Epithelial cell of esophagus (primary cell): ENCODE measurements at regions not wholly inside any gene's neighbourhood (a gene's known extent, or its start where the extent isn't known, plus 50 kb on each side); places are given as distances from the start of the nearest gene placed in this dataset.

ENCODE experiments used
- DNase-seq: peaks from one replicate; pipeline ENCODE4 v3.0.0; 2010; ENCODE audit warnings: low read depth
- H3K4me3 ChIP-seq: 2 replicates; pipeline ENCODE4 v1.5.1; 2011; ENCODE audit warnings: mild to moderate bottlenecking, low read length, control low read depth
- TF ChIP-seq, protein P1 (sequence below): IDR thresholded peaks from 2 replicates; pipeline ENCODE4 v1.5.1; 2011; ENCODE audit warnings: low read depth, mild to moderate bottlenecking, low read length, control low read depth, inconsistent platforms; ENCODE audit not compliant: insufficient read depth; ENCODE audit errors: missing control alignments

DNA sequence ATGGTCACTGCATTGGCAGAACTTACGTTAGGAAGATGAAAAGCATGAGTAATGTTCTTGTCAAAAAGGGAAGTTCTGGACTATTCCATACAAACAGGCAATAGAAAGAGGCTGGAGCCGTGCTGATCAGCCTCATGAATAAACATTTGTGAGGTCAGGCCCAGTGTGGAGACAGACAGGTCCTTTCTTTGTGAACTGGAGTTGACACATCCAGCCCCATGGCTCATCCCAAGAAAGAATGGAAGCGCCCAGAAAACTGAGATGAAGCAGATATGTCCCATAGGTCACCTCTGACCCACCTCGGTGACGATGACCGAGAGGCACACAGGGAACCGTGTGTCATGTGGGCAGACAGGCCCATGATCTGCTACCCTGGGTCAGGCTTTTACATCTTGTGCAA is 276.0 kb upstream of the SGK1 start:
- TF ChIP-seq, protein P1, sequence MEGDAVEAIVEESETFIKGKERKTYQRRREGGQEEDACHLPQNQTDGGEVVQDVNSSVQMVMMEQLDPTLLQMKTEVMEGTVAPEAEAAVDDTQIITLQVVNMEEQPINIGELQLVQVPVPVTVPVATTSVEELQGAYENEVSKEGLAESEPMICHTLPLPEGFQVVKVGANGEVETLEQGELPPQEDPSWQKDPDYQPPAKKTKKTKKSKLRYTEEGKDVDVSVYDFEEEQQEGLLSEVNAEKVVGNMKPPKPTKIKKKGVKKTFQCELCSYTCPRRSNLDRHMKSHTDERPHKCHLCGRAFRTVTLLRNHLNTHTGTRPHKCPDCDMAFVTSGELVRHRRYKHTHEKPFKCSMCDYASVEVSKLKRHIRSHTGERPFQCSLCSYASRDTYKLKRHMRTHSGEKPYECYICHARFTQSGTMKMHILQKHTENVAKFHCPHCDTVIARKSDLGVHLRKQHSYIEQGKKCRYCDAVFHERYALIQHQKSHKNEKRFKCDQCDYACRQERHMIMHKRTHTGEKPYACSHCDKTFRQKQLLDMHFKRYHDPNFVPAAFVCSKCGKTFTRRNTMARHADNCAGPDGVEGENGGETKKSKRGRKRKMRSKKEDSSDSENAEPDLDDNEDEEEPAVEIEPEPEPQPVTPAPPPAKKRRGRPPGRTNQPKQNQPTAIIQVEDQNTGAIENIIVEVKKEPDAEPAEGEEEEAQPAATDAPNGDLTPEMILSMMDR = no peak
- H3K4me3 ChIP-seq = no peak overlapping the region
- DNase-seq = peak; percentile 53

DNA sequence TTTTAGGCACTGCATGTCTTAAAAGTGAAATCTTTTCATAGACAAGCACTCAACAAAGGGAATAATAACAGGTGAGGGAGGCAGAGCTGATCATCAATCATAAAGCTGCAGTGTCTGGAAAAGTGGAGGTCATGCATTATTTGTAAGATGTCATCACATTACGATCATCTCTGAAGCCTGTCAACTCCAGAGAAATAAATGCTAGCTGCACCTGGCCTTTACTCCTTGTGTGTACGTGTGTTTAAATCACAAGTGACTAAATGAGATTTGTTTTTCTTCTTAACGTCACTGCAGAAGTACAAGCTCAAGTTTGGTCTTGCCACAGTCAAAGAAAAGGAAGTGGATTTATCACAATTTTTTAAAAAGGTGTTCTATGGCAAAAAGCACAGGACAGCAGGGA is 275.5 kb upstream of the SGK1 start:
- TF ChIP-seq, protein P1 = no peak
- H3K4me3 ChIP-seq = no peak overlapping the region
- peak; percentile 48 for DNase-seq

DNA sequence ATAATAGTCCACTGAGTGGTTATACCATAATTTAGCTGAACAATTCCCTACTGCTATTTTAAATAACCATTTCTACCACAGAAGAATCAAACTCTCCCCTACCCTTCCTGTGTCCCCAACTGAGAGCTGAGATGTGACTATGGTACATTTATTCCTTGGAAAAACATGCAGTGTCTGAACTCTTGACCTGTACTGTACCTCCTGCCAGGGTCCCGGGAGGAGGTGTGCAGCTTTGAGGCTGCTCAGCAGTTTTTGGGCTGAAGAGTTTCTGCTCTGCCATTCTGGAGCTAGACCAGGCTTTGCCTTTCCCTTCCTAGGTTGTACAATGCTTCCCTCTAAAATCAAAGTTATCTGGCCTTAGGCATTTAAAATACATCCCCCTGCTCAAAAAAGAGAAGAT is 275.1 kb upstream of the SGK1 start:
- no peak for DNase-seq
- H3K4me3 ChIP-seq = no peak overlapping the region
- TF ChIP-seq, protein P1 = no peak

DNA sequence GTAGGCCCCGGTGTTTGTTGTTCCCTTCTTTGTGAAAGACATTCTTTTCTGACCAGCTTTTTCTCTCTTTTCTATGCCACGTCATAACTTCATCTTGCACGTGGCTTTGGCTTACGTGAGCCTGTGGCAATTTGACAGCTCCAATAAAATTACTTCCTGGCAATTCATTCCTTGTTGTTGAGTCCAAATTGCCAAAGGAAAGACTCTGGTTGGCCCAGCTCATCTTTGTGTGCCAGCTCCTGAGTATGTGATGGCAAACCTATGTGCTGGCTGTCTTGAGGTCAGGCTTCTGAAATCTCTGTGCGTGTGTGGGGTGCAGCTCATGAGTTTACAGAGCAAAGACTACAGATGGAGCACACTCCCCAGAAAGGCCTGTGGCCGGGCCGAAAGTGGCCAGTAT is 272.5 kb upstream of the SGK1 start:
- no peak overlapping the region for H3K4me3 ChIP-seq
- TF ChIP-seq, protein P1 = no peak
- peak; percentile 13 for DNase-seq

DNA sequence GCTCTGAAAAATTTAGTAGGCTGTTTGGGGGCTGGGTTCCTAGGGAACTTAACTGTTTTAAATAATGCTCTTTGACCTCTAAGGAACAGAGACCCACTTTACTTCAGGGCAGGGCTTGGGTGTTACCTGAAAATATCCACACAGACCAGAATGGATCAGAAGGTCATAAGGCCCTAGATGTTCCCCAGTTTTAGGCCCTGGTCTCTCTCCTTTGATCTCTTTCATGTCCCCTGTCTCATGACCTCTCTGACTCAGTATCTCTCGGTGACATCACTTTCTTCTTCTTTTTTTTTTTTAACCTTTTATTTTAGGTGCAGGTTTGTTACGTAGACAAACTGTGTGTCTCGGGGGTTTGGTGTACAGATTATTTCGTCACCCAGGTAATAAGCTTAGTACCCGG is 272.1 kb upstream of the SGK1 start:
- no peak for DNase-seq
- H3K4me3 ChIP-seq = no peak overlapping the region
- TF ChIP-seq, protein P1 = no peak

DNA sequence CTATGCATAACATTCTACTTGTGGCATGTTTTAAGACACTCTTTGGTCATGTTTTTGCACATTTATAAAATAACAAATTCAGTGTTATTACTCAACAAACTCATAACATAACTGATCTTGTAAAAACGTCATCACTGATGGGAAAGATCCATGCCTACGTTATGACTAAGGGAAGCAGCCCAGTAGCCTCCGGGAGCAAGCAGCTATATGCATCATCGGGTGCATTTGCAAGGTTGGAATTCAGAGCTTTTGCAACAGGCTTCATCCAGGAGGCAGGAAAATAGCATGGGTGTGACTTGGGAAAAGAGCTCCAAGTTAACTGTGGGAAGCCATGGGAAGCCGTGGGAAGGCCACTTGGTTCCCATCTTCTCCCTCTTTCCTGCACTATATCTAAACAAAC is 271.6 kb upstream of the SGK1 start:
- DNase-seq = peak; percentile 98
- H3K4me3 ChIP-seq = no peak overlapping the region
- TF ChIP-seq, protein P1 = no peak

DNA sequence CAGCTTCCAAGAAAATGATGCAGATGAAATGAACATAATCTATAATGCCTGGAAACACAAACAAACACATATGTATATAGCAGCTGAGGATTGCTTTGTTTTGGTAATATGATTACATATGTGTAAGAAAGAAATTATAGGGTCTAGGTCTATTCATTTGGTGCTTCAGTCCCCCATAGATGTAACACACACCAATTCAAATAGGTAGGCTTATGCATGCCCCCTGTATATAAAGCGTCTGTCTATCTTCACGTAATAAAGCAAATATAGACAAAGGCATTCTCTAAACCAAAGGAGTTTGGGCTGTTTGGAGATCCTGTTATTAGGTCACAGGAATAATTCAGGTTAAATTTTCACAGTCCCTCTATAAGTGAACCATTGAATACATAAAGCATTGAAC is 270.4 kb upstream of the SGK1 start:
- TF ChIP-seq, protein P1 = no peak
- no peak overlapping the region for H3K4me3 ChIP-seq

More for the DNA sequence above, 270.4 kb upstream of the SGK1 start:
- no peak for DNase-seq
